ENCODE measurements at regions not wholly inside any gene's neighbourhood (a gene's known extent, or its start where the extent isn't known, plus 50 kb on each side); places are given as distances from the start of the nearest gene placed in this dataset.

GRCh38 chrX:13901354-13901753 lies 84.5 kb upstream of the GPM6B start:
- ChIA-PET CTCF (interaction anchor here (0.7 kb wide), 1 partner anchor 394 kb away, joined by 3 read pairs; no protein-coding TSS in a partner anchor), POLR2A (no interaction called here)
- Histone ChIP-seq H3K27me3 (ENCODE audit: insufficient read depth) (no peaks in the 10 kb centered on the region; the same call in 1 of the 2 replicates), H3K27ac (ENCODE audit: low read depth in 2 of 2, low read length in 1 of 2) (no peak overlapping the region), H4K20me1 (ENCODE audit: insufficient read depth) (no peaks in the 10 kb centered on the region), H2AFZ (ENCODE audit: low read depth) (no peak overlapping the region), H3F3A (replicated peaks; ENCODE audit: insufficient read depth) (no peaks in the 10 kb centered on the region), H3K4me1 (ENCODE audit: control insufficient read depth in 1 of 2, insufficient read depth in 2 of 2, low read depth in 1 of 2, low read length in 1 of 2) (no peaks in the 10 kb centered on the region), H3K4me2 (no peak overlapping the region), H3K9me2 (no peaks in the 10 kb centered on the region), H3K9ac (no peak overlapping the region), H3K4me3 (ENCODE audit: low read depth in 2 of 2, low read length in 1 of 2) (no peak overlapping the region), H3K9me3 (no peaks in the 10 kb centered on the region), H3K79me2 (ENCODE audit: insufficient read depth) (no peaks in the 10 kb centered on the region), H3K36me3 (replicated peaks in 1 of 2; ENCODE audit: control insufficient read depth in 1 of 2, insufficient read depth in 2 of 2, low read length in 1 of 2) (no peaks in the 10 kb centered on the region)
- no peak for DNase-seq
- 21% methylated on average over 2 of the region's 2 CpGs for WGBS (ENCODE audit: low lambda C conversion rate)
- TF ChIP-seq FOSL2 (IDR thresholded peaks at IDR 0.05; ENCODE audit: borderline replicate concordance, low read depth) (no peak), EP300 (IDR thresholded peaks at IDR 0.05; ENCODE audit: borderline replicate concordance in 1 of 2, low read depth in 1 of 2, low read length in 1 of 2) (no peak), SIN3A (IDR thresholded peaks at IDR 0.05; ENCODE audit: borderline replicate concordance, low read depth, low read length) (no peak), CTCF (IDR thresholded peaks at IDR 0.05) (no peak), CHD2 (IDR thresholded peaks at IDR 0.05; ENCODE audit: low read length, partially characterized antibody) (no peak)
- TF ChIP-seq, protein P1, sequence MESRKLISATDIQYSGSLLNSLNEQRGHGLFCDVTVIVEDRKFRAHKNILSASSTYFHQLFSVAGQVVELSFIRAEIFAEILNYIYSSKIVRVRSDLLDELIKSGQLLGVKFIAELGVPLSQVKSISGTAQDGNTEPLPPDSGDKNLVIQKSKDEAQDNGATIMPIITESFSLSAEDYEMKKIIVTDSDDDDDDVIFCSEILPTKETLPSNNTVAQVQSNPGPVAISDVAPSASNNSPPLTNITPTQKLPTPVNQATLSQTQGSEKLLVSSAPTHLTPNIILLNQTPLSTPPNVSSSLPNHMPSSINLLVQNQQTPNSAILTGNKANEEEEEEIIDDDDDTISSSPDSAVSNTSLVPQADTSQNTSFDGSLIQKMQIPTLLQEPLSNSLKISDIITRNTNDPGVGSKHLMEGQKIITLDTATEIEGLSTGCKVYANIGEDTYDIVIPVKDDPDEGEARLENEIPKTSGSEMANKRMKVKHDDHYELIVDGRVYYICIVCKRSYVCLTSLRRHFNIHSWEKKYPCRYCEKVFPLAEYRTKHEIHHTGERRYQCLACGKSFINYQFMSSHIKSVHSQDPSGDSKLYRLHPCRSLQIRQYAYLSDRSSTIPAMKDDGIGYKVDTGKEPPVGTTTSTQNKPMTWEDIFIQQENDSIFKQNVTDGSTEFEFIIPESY (IDR thresholded peaks at IDR 0.05; ENCODE audit: borderline replicate concordance, low read depth): no peak

DNA sequence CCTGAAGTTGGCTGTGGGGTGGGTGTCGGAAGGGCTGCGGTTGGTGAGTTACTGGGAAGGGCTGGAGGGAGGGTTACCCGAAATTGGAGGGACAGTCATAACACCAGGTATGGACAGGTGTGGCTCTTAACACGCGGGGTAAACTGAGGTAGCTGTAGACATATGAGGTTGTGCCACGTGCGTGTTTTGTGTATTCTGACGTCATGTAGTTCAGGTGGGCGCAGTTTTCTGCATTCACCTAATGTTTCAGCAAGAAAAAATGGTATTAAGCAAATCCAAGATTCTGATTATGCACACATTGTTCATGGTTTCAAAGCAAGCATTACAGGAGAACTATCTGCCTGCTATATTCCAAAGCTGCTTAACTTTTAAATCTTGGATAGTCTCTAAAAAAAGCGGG lies 83.5 kb upstream of the GPM6B start:
- 63% methylated on average over 10 of the region's 10 CpGs for WGBS (ENCODE audit: low lambda C conversion rate)
- Histone ChIP-seq H3K4me3 (ENCODE audit: low read depth in 2 of 2, low read length in 1 of 2) (no peak overlapping the region), H3K9me2 (no peaks in the 10 kb centered on the region), H3K4me2 (no peak overlapping the region), H4K20me1 (ENCODE audit: insufficient read depth) (no peaks in the 10 kb centered on the region), H3K79me2 (ENCODE audit: insufficient read depth) (no peaks in the 10 kb centered on the region), H2AFZ (ENCODE audit: low read depth) (no peak overlapping the region), H3K27me3 (ENCODE audit: insufficient read depth) (no peaks in the 10 kb centered on the region; the same call in 1 of the 2 replicates), H3K36me3 (replicated peaks in 1 of 2; ENCODE audit: control insufficient read depth in 1 of 2, insufficient read depth in 2 of 2, low read length in 1 of 2) (no peaks in the 10 kb centered on the region), H3K9me3 (no peaks in the 10 kb centered on the region), H3K27ac (ENCODE audit: low read depth in 2 of 2, low read length in 1 of 2) (no peak overlapping the region), H3K4me1 (ENCODE audit: control insufficient read depth in 1 of 2, insufficient read depth in 2 of 2, low read depth in 1 of 2, low read length in 1 of 2) (no peaks in the 10 kb centered on the region), H3K9ac (no peak overlapping the region), H3F3A (replicated peaks; ENCODE audit: insufficient read depth) (no peaks in the 10 kb centered on the region)
- no peak for DNase-seq
- POLR2A ChIA-PET: no interaction called here
- CTCF ChIA-PET: interaction anchor here (1.3 to 1.7 kb wide), 2 partner anchors 8 to 12 kb away, joined by 3 to 4 read pairs; no protein-coding TSS in a partner anchor
- TF ChIP-seq RFX5 (IDR thresholded peaks at IDR 0.05; ENCODE audit: low read length): no peak
- TF ChIP-seq FOXJ3 (CRISPR knock-in tag; IDR thresholded peaks at IDR 0.05): no peak
- TF ChIP-seq GATA2 (CRISPR knock-in tag; IDR thresholded peaks at IDR 0.05): no peak
- TF ChIP-seq CHD2 (IDR thresholded peaks at IDR 0.05; ENCODE audit: low read length, partially characterized antibody): no peak
- no peak for TF ChIP-seq NFIC (IDR thresholded peaks at IDR 0.05; ENCODE audit: borderline replicate concordance)
- TF ChIP-seq YY1 (IDR thresholded peaks at IDR 0.05; ENCODE audit: low read depth): no peak
- TF ChIP-seq POLR2AphosphoS5 (IDR thresholded peaks at IDR 0.05; ENCODE audit: low read depth, low read length): no peak
- TF ChIP-seq MEF2A (IDR thresholded peaks at IDR 0.05; ENCODE audit: borderline replicate concordance, low read depth): no peak
- no peak for TF ChIP-seq EP300 (IDR thresholded peaks at IDR 0.05; ENCODE audit: borderline replicate concordance in 1 of 2, low read depth in 1 of 2, low read length in 1 of 2)
- no peak for TF ChIP-seq RAD21 (IDR thresholded peaks at IDR 0.05; ENCODE audit: low read length)
- TF ChIP-seq FOXM1 (IDR thresholded peaks at IDR 0.05; ENCODE audit: low read depth): no peak
- TF ChIP-seq, protein P1 (IDR thresholded peaks at IDR 0.05; ENCODE audit: borderline replicate concordance, low read depth): no peak
- TF ChIP-seq CTCF (IDR thresholded peaks at IDR 0.05): no peak
- TF ChIP-seq GABPA (IDR thresholded peaks at IDR 0.05; ENCODE audit: low read depth): no peak
- TF ChIP-seq SIN3A (IDR thresholded peaks at IDR 0.05; ENCODE audit: borderline replicate concordance, low read depth, low read length): no peak
- TF ChIP-seq JUND (IDR thresholded peaks at IDR 0.05): no peak
- no peak for TF ChIP-seq TEAD4 (IDR thresholded peaks at IDR 0.05; ENCODE audit: borderline replicate concordance, insufficient read depth)
- TF ChIP-seq MAX (IDR thresholded peaks at IDR 0.05; ENCODE audit: low read depth): no peak

Measured in SK-N-SH (cell line).